ENCODE measurements at regions not wholly inside any gene's neighbourhood (a gene's known extent, or its start where the extent isn't known, plus 50 kb on each side); places are given as distances from the start of the nearest gene placed in this dataset.
"Not testable (repeated sequence)": the region's sequence is repeated elsewhere in the genome, so short reads cannot be mapped to it uniquely, and the experiment has no call there.

DNA sequence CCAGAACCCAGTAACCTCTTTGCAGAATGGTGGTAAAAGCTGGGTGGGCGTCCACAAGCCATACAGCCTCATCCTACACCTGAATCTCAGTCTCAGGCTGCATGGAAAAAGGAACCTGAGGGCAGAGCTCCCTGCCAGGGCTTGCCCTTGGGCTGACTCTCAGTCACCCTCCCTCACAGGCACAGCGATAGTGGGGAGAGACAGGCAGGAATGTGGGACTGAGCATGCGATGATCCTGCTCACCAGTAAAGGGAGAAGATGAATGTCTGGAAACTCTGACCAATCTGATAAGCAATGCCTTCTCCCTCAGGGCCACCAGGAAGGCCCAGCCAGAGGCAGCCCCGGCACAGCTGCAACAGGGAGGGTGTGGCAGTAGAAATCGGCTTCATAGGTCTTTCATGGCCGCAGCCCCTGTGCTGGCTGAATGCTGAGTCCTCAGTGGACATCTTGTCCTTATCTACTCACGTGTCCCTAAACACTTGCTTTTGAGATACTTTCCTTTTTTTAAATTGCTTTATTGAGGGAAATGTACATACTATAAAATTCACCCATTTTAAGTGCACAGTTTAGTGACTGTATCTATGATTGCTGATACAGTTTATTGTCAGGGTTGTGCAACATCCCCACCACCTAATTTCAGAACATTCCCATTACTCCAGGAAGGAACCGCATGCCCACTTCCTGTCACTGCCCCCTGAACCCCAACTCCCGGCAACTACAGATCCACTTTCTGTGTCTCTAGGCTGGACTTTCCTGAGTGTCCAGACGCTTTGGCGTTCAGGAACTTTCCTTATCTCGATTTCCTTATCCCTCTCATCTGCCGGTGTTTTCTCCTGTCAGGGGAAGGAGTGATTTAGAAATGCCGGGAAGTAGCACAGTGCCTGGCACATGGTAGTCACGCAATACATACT, 258.1 kb downstream of the PCNX1 start:
- intact Hi-C loops (cut with micrococcal nuclease) = no loop called here
- DNase-seq (ENCODE audit: low spot score) = no peak
- H3K4me3 Mint-ChIP-seq (ENCODE audit: low read depth) = no peak overlapping the region
- no peak overlapping the region for H3K27ac Mint-ChIP-seq
- peaks cover 12% of the 10 kb centered on the region for H3K27me3 Mint-ChIP-seq (ENCODE audit: low read depth)
- H3K4me1 Mint-ChIP-seq (ENCODE audit: low read depth) = peaks cover 21% of the 10 kb centered on the region
- H3K36me3 Mint-ChIP-seq (ENCODE audit: low read depth) = no peaks in the 10 kb centered on the region
- H3K9me3 Mint-ChIP-seq = peaks cover 3% of the 10 kb centered on the region

- Mint-ChIP-seq H3K4me3 (ENCODE audit: low read depth) (no peak overlapping the region), H3K27ac (no peak overlapping the region), H3K36me3 (ENCODE audit: low read depth) (no peaks in the 10 kb centered on the region), H3K9me3 (no peaks in the 10 kb centered on the region), H3K27me3 (ENCODE audit: low read depth) (peaks cover 9% of the 10 kb centered on the region), H3K4me1 (ENCODE audit: low read depth) (peaks cover 21% of the 10 kb centered on the region)
- DNase-seq (ENCODE audit: low spot score) = no peak
- intact Hi-C loops (cut with micrococcal nuclease) = no loop called here
Observed at GRCh38 chr14:71166180-71166837, 259.1 kb downstream of the PCNX1 start.

- H3K36me3 Mint-ChIP-seq (ENCODE audit: low read depth); H3K4me3 Mint-ChIP-seq (ENCODE audit: low read depth): not testable (repeated sequence)
Observed at GRCh38 chr14:71167325-71167950, 260.2 kb downstream of the PCNX1 start.

DNA sequence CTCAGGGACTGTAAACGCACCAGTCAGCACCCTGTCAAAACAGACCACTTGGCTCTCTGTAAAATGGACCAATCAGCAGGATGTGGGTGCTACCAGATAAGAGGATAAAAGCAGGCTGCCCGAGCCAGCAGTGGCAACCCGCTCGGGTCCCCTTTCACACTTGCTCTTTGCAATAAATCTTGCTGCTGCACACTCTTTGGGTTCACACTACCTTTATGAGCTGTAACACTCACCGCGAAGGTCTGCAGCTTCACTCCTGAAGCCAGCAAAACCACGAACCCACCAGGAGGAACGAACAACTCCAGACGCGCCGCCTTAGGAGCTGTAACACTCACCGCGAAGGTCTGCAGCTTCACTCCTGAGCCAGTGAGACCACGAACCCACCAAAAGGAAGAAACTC, 260.9 kb downstream of the PCNX1 start:
- H3K9me3 Mint-ChIP-seq; H3K27me3 Mint-ChIP-seq (ENCODE audit: low read depth); H3K36me3 Mint-ChIP-seq (ENCODE audit: low read depth): not testable (repeated sequence)
- Mint-ChIP-seq H3K4me3 (ENCODE audit: low read depth) (peak overlapping the region; percentile 76), H3K4me1 (ENCODE audit: low read depth) (peaks cover 21% of the 10 kb centered on the region), H3K27ac (peak overlapping the region; percentile 53)
- peak; percentile 26 for DNase-seq (ENCODE audit: low spot score)
- intact Hi-C loops (cut with micrococcal nuclease) = loop anchor here (2.0 kb wide), 1 partner anchor 25 kb away; no protein-coding TSS in a partner anchor

More at GRCh38 chr14:71167325-71167950, 260.2 kb downstream of the PCNX1 start:
- H3K27me3 Mint-ChIP-seq (ENCODE audit: low read depth); H3K9me3 Mint-ChIP-seq; H3K27ac Mint-ChIP-seq; DNase-seq (ENCODE audit: low spot score); intact Hi-C loops (cut with micrococcal nuclease): not testable (repeated sequence)
- peaks cover 21% of the 10 kb centered on the region for H3K4me1 Mint-ChIP-seq (ENCODE audit: low read depth)

GRCh38 chr14:71168564-71169427, 261.5 kb downstream of the PCNX1 start:
- H3K4me1 Mint-ChIP-seq (ENCODE audit: low read depth) = peaks cover 17% of the 10 kb centered on the region
- no peak for DNase-seq (ENCODE audit: low spot score)
- H3K36me3 Mint-ChIP-seq (ENCODE audit: low read depth) = no peaks in the 10 kb centered on the region
- intact Hi-C loops (cut with micrococcal nuclease) = loop anchor here (2.0 kb wide), 1 partner anchor 26 kb away; no protein-coding TSS in a partner anchor
- peak overlapping the region; percentile 76 for H3K4me3 Mint-ChIP-seq (ENCODE audit: low read depth)
- H3K9me3 Mint-ChIP-seq = no peaks in the 10 kb centered on the region
- peaks cover 8% of the 10 kb centered on the region for H3K27me3 Mint-ChIP-seq (ENCODE audit: low read depth)
- peak overlapping the region; percentile 53 for H3K27ac Mint-ChIP-seq

DNA sequence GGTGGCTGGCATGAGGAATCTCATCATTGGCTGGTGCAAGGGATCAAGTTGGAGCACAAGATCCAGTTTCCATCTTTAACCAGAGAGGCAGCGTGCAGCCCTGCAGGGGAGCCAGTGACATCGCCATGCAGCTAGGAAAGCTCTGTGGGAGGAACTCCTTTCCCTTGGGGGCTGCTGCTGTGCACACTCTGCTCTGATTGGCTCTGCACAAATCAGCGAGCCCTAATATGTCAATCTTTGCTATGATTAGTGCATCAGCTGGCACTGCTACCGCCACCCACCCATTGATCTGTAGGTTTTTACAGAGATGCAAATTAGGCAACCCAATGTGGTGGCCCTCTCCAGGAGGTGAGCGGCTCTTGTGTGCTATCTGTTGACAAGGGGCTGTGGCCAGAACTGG, 262.6 kb downstream of the PCNX1 start:
- Mint-ChIP-seq H3K9me3 (no peaks in the 10 kb centered on the region), H3K27me3 (ENCODE audit: low read depth) (peaks cover 8% of the 10 kb centered on the region), H3K4me1 (ENCODE audit: low read depth) (peaks cover 15% of the 10 kb centered on the region), H3K4me3 (ENCODE audit: low read depth) (no peak overlapping the region), H3K36me3 (ENCODE audit: low read depth) (no peaks in the 10 kb centered on the region), H3K27ac (no peak overlapping the region)
- DNase-seq (ENCODE audit: low spot score) = no peak
- intact Hi-C loops (cut with micrococcal nuclease) = loop anchor here (2.0 kb wide), 1 partner anchor 27 kb away; no protein-coding TSS in a partner anchor

- Mint-ChIP-seq H3K4me3 (ENCODE audit: low read depth) (no peak overlapping the region), H3K27ac (no peak overlapping the region), H3K27me3 (ENCODE audit: low read depth) (peaks cover 7% of the 10 kb centered on the region), H3K9me3 (no peaks in the 10 kb centered on the region), H3K36me3 (ENCODE audit: low read depth) (no peaks in the 10 kb centered on the region), H3K4me1 (ENCODE audit: low read depth) (no peaks in the 10 kb centered on the region)
- no peak for DNase-seq (ENCODE audit: low spot score)
- intact Hi-C loops (cut with micrococcal nuclease) = no loop called here
Observed at GRCh38 chr14:71175491-71175890, 268.2 kb downstream of the PCNX1 start.

DNA sequence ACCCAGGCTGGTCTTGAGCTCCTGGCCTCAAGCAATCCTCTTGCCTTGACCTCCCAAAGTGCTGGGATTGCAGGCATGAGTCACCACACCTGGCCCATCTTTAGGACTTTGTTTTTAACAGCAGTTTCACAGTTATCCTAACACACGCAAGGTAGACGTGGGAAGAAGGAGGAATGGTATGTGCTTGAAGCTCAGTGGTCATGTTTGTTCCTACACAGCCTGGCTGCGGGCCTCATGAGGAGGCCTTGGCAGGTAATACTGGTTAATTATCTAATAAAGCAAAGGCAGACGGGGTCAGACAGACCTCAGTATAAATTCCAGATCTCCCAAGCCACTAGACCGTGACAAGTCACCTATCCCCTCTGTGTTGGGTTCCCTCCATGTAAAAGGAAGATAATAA, 271.8 kb downstream of the PCNX1 start:
- H3K27me3 Mint-ChIP-seq (ENCODE audit: low read depth) = peaks cover 4% of the 10 kb centered on the region
- no peak overlapping the region for H3K27ac Mint-ChIP-seq
- H3K4me3 Mint-ChIP-seq (ENCODE audit: low read depth) = no peak overlapping the region
- no peak for DNase-seq (ENCODE audit: low spot score)
- H3K9me3 Mint-ChIP-seq = no peaks in the 10 kb centered on the region
- no peaks in the 10 kb centered on the region for H3K36me3 Mint-ChIP-seq (ENCODE audit: low read depth)
- no peaks in the 10 kb centered on the region for H3K4me1 Mint-ChIP-seq (ENCODE audit: low read depth)
- intact Hi-C loops (cut with micrococcal nuclease) = no loop called here

DNA sequence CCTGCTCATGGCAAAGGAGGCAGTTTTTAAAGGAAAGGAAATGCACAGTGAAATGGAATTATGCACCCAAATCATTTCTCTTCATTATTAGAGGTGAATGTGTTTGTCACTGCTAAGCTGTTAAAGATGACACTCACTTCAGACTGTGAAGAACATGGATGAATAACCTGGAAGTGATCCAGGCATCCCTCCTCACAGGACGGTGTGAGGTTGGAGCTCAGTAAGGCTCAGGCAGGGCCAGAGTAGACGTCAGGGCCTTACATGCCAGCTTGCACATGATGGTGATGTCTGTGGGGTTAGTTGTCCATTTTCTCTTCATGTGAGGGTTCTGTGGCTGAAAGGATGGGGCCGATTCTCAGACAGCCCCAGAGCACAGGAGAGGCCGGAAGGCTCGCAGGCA, 273.1 kb downstream of the PCNX1 start:
- no peak overlapping the region for H3K27ac Mint-ChIP-seq
- no peaks in the 10 kb centered on the region for H3K9me3 Mint-ChIP-seq
- H3K36me3 Mint-ChIP-seq (ENCODE audit: low read depth) = no peaks in the 10 kb centered on the region
- intact Hi-C loops (cut with micrococcal nuclease) = no loop called here
- no peak for DNase-seq (ENCODE audit: low spot score)
- peaks cover 4% of the 10 kb centered on the region for H3K27me3 Mint-ChIP-seq (ENCODE audit: low read depth)
- no peaks in the 10 kb centered on the region for H3K4me1 Mint-ChIP-seq (ENCODE audit: low read depth)
- H3K4me3 Mint-ChIP-seq (ENCODE audit: low read depth) = no peak overlapping the region

DNA sequence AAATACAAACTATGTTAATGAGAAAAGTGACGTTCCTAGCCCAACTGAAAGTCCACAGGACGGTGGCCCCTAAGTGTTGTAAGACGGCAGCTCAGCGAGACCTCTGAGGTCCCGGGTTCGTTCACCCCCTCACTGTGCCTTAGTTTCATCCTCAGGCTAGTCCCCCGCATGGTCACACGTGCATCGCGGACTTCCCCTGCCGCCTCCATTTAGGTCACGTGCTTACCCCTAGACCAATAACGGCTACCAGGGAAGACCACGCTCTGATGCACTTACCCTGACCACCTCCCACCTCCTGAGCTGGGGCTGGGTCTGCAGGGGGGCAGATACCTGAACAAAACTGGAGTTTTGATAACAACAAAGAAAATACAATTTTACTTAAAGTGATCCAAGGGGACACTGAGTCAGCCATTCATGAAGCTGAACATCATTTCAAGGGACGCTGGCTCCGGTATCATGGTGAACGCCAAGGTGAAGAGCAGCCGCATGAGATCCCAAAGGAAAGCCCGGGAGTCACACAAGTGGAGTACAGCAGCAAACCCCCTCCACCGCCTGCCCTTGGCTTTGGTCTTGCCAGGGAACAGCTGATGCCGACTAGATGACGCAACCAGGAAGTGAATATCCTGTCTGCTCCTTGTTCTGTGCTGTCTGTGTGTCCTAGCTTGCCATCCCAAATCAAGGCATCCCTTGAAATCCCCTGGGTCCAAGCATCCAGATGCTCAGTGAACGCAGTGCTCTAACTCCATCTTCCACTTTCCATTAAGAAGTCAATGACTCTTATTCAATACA, 274.1 kb downstream of the PCNX1 start:
- intact Hi-C loops (cut with micrococcal nuclease) = no loop called here
- no peak for DNase-seq (ENCODE audit: low spot score)
- Mint-ChIP-seq H3K4me3 (ENCODE audit: low read depth) (no peak overlapping the region), H3K4me1 (ENCODE audit: low read depth) (no peaks in the 10 kb centered on the region), H3K9me3 (no peaks in the 10 kb centered on the region), H3K36me3 (ENCODE audit: low read depth) (no peaks in the 10 kb centered on the region), H3K27ac (no peak overlapping the region), H3K27me3 (ENCODE audit: low read depth) (peaks cover 12% of the 10 kb centered on the region)

GRCh38 chr14:71183876-71184689, 276.8 kb downstream of the PCNX1 start:
- DNase-seq (ENCODE audit: low spot score) = no peak
- peaks cover 14% of the 10 kb centered on the region for H3K27me3 Mint-ChIP-seq (ENCODE audit: low read depth)
- intact Hi-C loops (cut with micrococcal nuclease) = no loop called here
- H3K4me3 Mint-ChIP-seq (ENCODE audit: low read depth) = no peak overlapping the region
- H3K4me1 Mint-ChIP-seq (ENCODE audit: low read depth) = no peaks in the 10 kb centered on the region
- H3K9me3 Mint-ChIP-seq = no peaks in the 10 kb centered on the region
- H3K36me3 Mint-ChIP-seq (ENCODE audit: low read depth) = no peaks in the 10 kb centered on the region
- no peak overlapping the region for H3K27ac Mint-ChIP-seq

Measured in activated T-helper 2 cell treated with anti-CD3 and anti-CD28 coated beads, Interferon-gamma antibody, Interleukin-2, Interleukin-4, amounts not matched to agents 10 μg/mL and 5 μg/mL and 100 μg/mL, durations not matched to agents 14 hours and 24 hours and 36 hours (primary cell).